ENCODE measurements at regions not wholly inside any gene's neighbourhood (a gene's known extent, or its start where the extent isn't known, plus 50 kb on each side); places are given as distances from the start of the nearest gene placed in this dataset.
A peak's percentile ranks its signal among the peaks of the same experiment; 100 is the strongest.

DNA sequence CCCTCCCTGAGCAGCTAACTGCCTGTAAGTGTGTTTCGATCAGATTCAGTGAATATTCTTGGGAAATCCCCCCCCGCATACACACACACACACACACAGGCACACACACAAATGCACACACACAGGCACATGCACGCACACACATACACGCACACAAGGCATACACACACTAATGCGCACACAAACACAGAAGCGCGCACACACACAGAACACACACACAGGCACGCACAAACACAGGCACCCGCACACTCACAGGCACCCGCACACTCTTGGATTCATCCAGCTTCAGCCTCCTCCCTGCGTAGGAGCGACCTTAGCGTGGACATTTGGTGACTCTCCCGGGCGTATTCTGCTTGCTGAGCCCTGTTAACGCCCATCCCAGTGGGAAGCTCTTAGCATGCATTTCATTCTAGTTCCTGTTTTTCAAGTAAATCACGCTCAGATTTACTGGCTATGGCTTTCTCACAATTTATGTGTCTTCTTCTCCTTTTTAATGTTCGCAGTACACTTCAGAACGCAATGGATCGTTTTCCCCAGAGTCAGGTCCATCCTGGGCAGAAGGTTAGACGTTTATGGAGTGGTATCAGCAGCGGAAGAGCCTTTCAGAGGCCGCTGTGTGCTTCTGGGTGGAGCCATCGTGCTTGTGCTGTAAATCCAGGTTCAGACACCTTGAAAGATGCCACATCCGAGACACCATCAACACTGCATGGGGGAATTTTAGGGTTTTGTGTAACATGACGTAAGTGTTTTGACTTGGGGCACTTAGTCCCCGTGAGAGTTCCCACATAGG lies 656.6 kb downstream of the GALR1 start:
- Histone ChIP-seq H2BK12ac (ENCODE audit: low read length) (no peak overlapping the region), H3K9me3 (replicated peaks in 1 of 2; ENCODE audit: control insufficient read depth in 2 of 2, insufficient read depth in 1 of 2, low read depth in 1 of 2, low read length in 2 of 2) (no peaks in the 10 kb centered on the region), H2BK15ac (ENCODE audit: low read length) (no peak overlapping the region), H2AFZ (ENCODE audit: low read length) (no peak overlapping the region), H3K18ac (ENCODE audit: low read length) (peak overlapping the region; percentile 81), H2BK5ac (ENCODE audit: low read length) (no peak overlapping the region), H4K91ac (ENCODE audit: low read depth, low read length, poor library complexity) (peak overlapping the region; percentile 82), H3K4me1 (ENCODE audit: control insufficient read depth in 2 of 2, insufficient read depth in 1 of 2, low read depth in 1 of 2, low read length in 2 of 2) (peaks cover 0 to 2% of the 10 kb centered on the region in 2 donors), H2BK120ac (ENCODE audit: low read depth, low read length) (no peak overlapping the region), H4K8ac (ENCODE audit: low read depth, low read length) (no peak overlapping the region), H3K4ac (ENCODE audit: low read length) (peak overlapping the region; percentile 69), H3K23ac (ENCODE audit: low read depth, low read length, poor library complexity) (no peak overlapping the region), H3K4me3 (ENCODE audit: low read length in 2 of 2) (no peak overlapping the region), H3K27ac (replicated peaks; ENCODE audit: low read length) (no peak overlapping the region), H3K36me3 (replicated peaks in 1 of 2; ENCODE audit: control insufficient read depth in 2 of 2, insufficient read depth in 2 of 2, low read length in 2 of 2) (no peaks in the 10 kb centered on the region), H3K9ac (ENCODE audit: low read depth, low read length, poor library complexity) (peak overlapping the region; percentile 73), H2AK5ac (ENCODE audit: low read depth, low read length) (no peak overlapping the region), H3K14ac (ENCODE audit: low read length) (no peak overlapping the region), H3K4me2 (ENCODE audit: insufficient read depth, low read length, poor library complexity, severe bottlenecking) (no peak overlapping the region), H3K27me3 (ENCODE audit: control insufficient read depth in 3 of 3, insufficient read depth in 3 of 3, low read depth in 1 of 3, low read length in 3 of 3) (peaks cover 0 to 16% (median 0%) of the 10 kb centered on the region in 3 experiments), H3K79me1 (ENCODE audit: low read depth, low read length) (no peaks in the 10 kb centered on the region)
- no peak for DNase-seq (ENCODE audit: low spot score)
- no CpG with 5 or more reads among the region's 27 CpGs for WGBS, 2 donors (ENCODE audit: extremely low coverage in 2 of 2, insufficient read length in 2 of 2, insufficient replicate concordance in 1 of 2)

DNA sequence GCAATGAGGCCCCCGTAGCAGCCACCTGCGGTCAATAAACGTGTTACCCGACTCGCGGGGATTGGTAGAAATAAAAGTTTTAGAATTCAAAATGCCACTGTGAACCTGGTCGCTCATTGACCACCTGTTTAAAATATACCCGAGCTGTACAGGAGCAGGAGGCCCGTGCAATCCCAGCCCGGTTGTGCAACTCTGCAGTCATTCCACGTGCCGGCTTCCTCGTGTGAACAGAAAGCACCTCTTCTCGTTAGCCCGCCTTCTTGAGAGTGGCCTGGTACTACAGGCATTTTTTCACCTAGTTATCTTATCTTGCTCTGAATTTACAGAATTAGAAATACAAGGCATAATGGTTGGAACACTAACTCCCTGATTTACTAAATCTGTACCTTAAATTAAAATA lies 660.7 kb downstream of the GALR1 start:
- Histone ChIP-seq H3K27ac (replicated peaks; ENCODE audit: low read length) (no peak overlapping the region), H3K9me3 (replicated peaks in 1 of 2; ENCODE audit: control insufficient read depth in 2 of 2, insufficient read depth in 1 of 2, low read depth in 1 of 2, low read length in 2 of 2) (no peaks in the 10 kb centered on the region), H3K4me1 (ENCODE audit: control insufficient read depth in 2 of 2, insufficient read depth in 1 of 2, low read depth in 1 of 2, low read length in 2 of 2) (peaks cover 0 to 2% of the 10 kb centered on the region in 2 donors), H2AK5ac (ENCODE audit: low read depth, low read length) (no peak overlapping the region), H2BK12ac (ENCODE audit: low read length) (no peak overlapping the region), H3K9ac (ENCODE audit: low read depth, low read length, poor library complexity) (no peak overlapping the region), H3K27me3 (ENCODE audit: control insufficient read depth in 3 of 3, insufficient read depth in 3 of 3, low read depth in 1 of 3, low read length in 3 of 3) (peaks cover 0 to 30% (median 0%) of the 10 kb centered on the region in 3 experiments), H3K79me1 (ENCODE audit: low read depth, low read length) (no peaks in the 10 kb centered on the region), H2AFZ (ENCODE audit: low read length) (no peak overlapping the region), H4K8ac (ENCODE audit: low read depth, low read length) (no peak overlapping the region), H3K14ac (ENCODE audit: low read length) (no peak overlapping the region), H3K18ac (ENCODE audit: low read length) (no peak overlapping the region), H2BK5ac (ENCODE audit: low read length) (no peak overlapping the region), H2BK120ac (ENCODE audit: low read depth, low read length) (no peak overlapping the region), H4K91ac (ENCODE audit: low read depth, low read length, poor library complexity) (no peak overlapping the region), H2BK15ac (ENCODE audit: low read length) (no peak overlapping the region), H3K36me3 (replicated peaks in 1 of 2; ENCODE audit: control insufficient read depth in 2 of 2, insufficient read depth in 2 of 2, low read length in 2 of 2) (no peaks in the 10 kb centered on the region), H3K4ac (ENCODE audit: low read length) (no peak overlapping the region), H3K4me3 (ENCODE audit: low read length in 2 of 2) (no peak overlapping the region), H3K4me2 (ENCODE audit: insufficient read depth, low read length, poor library complexity, severe bottlenecking) (no peak overlapping the region), H3K23ac (ENCODE audit: low read depth, low read length, poor library complexity) (no peak overlapping the region)
- DNase-seq (ENCODE audit: low spot score), result no peak
- WGBS, 2 donors (ENCODE audit: extremely low coverage in 2 of 2, insufficient read length in 2 of 2, insufficient replicate concordance in 1 of 2), result no CpG with 5 or more reads among the region's 15 CpGs

- Histone ChIP-seq H2BK120ac (ENCODE audit: low read depth, low read length) (no peak overlapping the region), H2BK12ac (ENCODE audit: low read length) (no peak overlapping the region), H3K18ac (ENCODE audit: low read length) (no peak overlapping the region), H4K91ac (ENCODE audit: low read depth, low read length, poor library complexity) (no peak overlapping the region), H3K79me1 (ENCODE audit: low read depth, low read length) (no peaks in the 10 kb centered on the region), H3K4me3 (ENCODE audit: low read length in 2 of 2) (no peak overlapping the region), H2BK5ac (ENCODE audit: low read length) (no peak overlapping the region), H3K14ac (ENCODE audit: low read length) (no peak overlapping the region), H3K27me3 (ENCODE audit: control insufficient read depth in 3 of 3, insufficient read depth in 3 of 3, low read depth in 1 of 3, low read length in 3 of 3) (peaks cover 0 to 26% (median 0%) of the 10 kb centered on the region in 3 experiments), H2AK5ac (ENCODE audit: low read depth, low read length) (no peak overlapping the region), H4K8ac (ENCODE audit: low read depth, low read length) (no peak overlapping the region), H3K4me2 (ENCODE audit: insufficient read depth, low read length, poor library complexity, severe bottlenecking) (no peak overlapping the region), H3K23ac (ENCODE audit: low read depth, low read length, poor library complexity) (no peak overlapping the region), H3K27ac (replicated peaks; ENCODE audit: low read length) (no peak overlapping the region), H3K4ac (ENCODE audit: low read length) (no peak overlapping the region), H3K36me3 (replicated peaks in 1 of 2; ENCODE audit: control insufficient read depth in 2 of 2, insufficient read depth in 2 of 2, low read length in 2 of 2) (no peaks in the 10 kb centered on the region), H3K4me1 (ENCODE audit: control insufficient read depth in 2 of 2, insufficient read depth in 1 of 2, low read depth in 1 of 2, low read length in 2 of 2) (no peaks in the 10 kb centered on the region), H3K9ac (ENCODE audit: low read depth, low read length, poor library complexity) (no peak overlapping the region), H2AFZ (ENCODE audit: low read length) (no peak overlapping the region), H2BK15ac (ENCODE audit: low read length) (no peak overlapping the region), H3K9me3 (replicated peaks in 1 of 2; ENCODE audit: control insufficient read depth in 2 of 2, insufficient read depth in 1 of 2, low read depth in 1 of 2, low read length in 2 of 2) (no peaks in the 10 kb centered on the region)
- no CpG with 5 or more reads among the region's 20 CpGs for WGBS, 2 donors (ENCODE audit: extremely low coverage in 2 of 2, insufficient read length in 2 of 2, insufficient replicate concordance in 1 of 2)
- DNase-seq (ENCODE audit: low spot score), result no peak
Observed at GRCh38 chr18:77911971-77912605, 662.4 kb downstream of the GALR1 start.

GRCh38 chr18:77918730-77919129 lies 669.1 kb downstream of the GALR1 start:
- Histone ChIP-seq H4K8ac (ENCODE audit: low read depth, low read length) (no peak overlapping the region), H3K79me1 (ENCODE audit: low read depth, low read length) (no peaks in the 10 kb centered on the region), H2BK12ac (ENCODE audit: low read length) (no peak overlapping the region), H3K4me2 (ENCODE audit: insufficient read depth, low read length, poor library complexity, severe bottlenecking) (no peak overlapping the region), H3K27me3 (ENCODE audit: control insufficient read depth in 3 of 3, insufficient read depth in 3 of 3, low read depth in 1 of 3, low read length in 3 of 3) (no peaks in the 10 kb centered on the region), H2BK120ac (ENCODE audit: low read depth, low read length) (no peak overlapping the region), H3K4ac (ENCODE audit: low read length) (no peak overlapping the region), H3K18ac (ENCODE audit: low read length) (no peak overlapping the region), H3K4me3 (ENCODE audit: low read length in 2 of 2) (no peak overlapping the region), H2BK15ac (ENCODE audit: low read length) (no peak overlapping the region), H3K4me1 (ENCODE audit: control insufficient read depth in 2 of 2, insufficient read depth in 1 of 2, low read depth in 1 of 2, low read length in 2 of 2) (no peaks in the 10 kb centered on the region), H4K91ac (ENCODE audit: low read depth, low read length, poor library complexity) (no peak overlapping the region), H3K9me3 (replicated peaks in 1 of 2; ENCODE audit: control insufficient read depth in 2 of 2, insufficient read depth in 1 of 2, low read depth in 1 of 2, low read length in 2 of 2) (no peaks in the 10 kb centered on the region), H2AFZ (ENCODE audit: low read length) (no peak overlapping the region), H2AK5ac (ENCODE audit: low read depth, low read length) (no peak overlapping the region), H3K9ac (ENCODE audit: low read depth, low read length, poor library complexity) (no peak overlapping the region), H2BK5ac (ENCODE audit: low read length) (no peak overlapping the region), H3K36me3 (replicated peaks in 1 of 2; ENCODE audit: control insufficient read depth in 2 of 2, insufficient read depth in 2 of 2, low read length in 2 of 2) (no peaks in the 10 kb centered on the region), H3K27ac (replicated peaks; ENCODE audit: low read length) (no peak overlapping the region), H3K23ac (ENCODE audit: low read depth, low read length, poor library complexity) (no peak overlapping the region), H3K14ac (ENCODE audit: low read length) (no peak overlapping the region)
- no peak for DNase-seq (ENCODE audit: low spot score)
- no CpG with 5 or more reads among the region's 5 CpGs for WGBS, 2 donors (ENCODE audit: extremely low coverage in 2 of 2, insufficient read length in 2 of 2, insufficient replicate concordance in 1 of 2)

Measured in neuronal stem cell (in vitro differentiated cells).